Stimulated activated CD8-positive, alpha-beta memory T cell treated with anti-CD3 and anti-CD28 coated beads, Interleukin-7, amount 100 ng/mL, for 48 hours (primary cell): ENCODE measurements at regions not wholly inside any gene's neighbourhood (a gene's known extent, or its start where the extent isn't known, plus 50 kb on each side); places are given as distances from the start of the nearest gene placed in this dataset.
"Not testable (repeated sequence)": the region's sequence is repeated elsewhere in the genome, so short reads cannot be mapped to it uniquely, and the experiment has no call there.

Experiments used
- DNase-seq, 2 donors: peaks; one replicate each; pipeline ENCODE4 v3.0.0-alpha.2; 2020; ENCODE audit warnings: low read depth in 1 of 2; ENCODE audit errors: extremely low read depth in 1 of 2

GRCh38 chr14:31911160-31911559 lies 165.9 kb upstream of the ARHGAP5 start:
- DNase-seq, result no peak

- DNase-seq, result no peak
These were observed 163.7 kb upstream of the ARHGAP5 start for GRCh38 chr14:31913370-31913769.

GRCh38 chr14:31918289-31918688 lies 158.8 kb upstream of the ARHGAP5 start:
- not testable (repeated sequence) for DNase-seq

- no peak for DNase-seq
These were observed 157.1 kb upstream of the ARHGAP5 start for GRCh38 chr14:31920001-31920400.

GRCh38 chr14:31920989-31921650 lies 156.0 kb upstream of the ARHGAP5 start:
- no peak for DNase-seq

- no peak for DNase-seq
These were observed 155.4 kb upstream of the ARHGAP5 start for GRCh38 chr14:31921721-31922120.

GRCh38 chr14:31926123-31926522 lies 151.0 kb upstream of the ARHGAP5 start:
- no peak for DNase-seq

- DNase-seq, result no peak
These were observed 150.3 kb upstream of the ARHGAP5 start for GRCh38 chr14:31926652-31927347.

GRCh38 chr14:31927348-31927832 lies 149.7 kb upstream of the ARHGAP5 start:
- DNase-seq, result peak in 1 of 2 donors; percentile 9

- no peak for DNase-seq
These were observed 147.0 kb upstream of the ARHGAP5 start for GRCh38 chr14:31930070-31930469.

GRCh38 chr14:31930493-31931240 lies 146.4 kb upstream of the ARHGAP5 start:
- no peak for DNase-seq

GRCh38 chr14:31932675-31933074 lies 144.4 kb upstream of the ARHGAP5 start:
- DNase-seq, result no peak

GRCh38 chr14:31933716-31934115 lies 143.4 kb upstream of the ARHGAP5 start:
- DNase-seq, result no peak

- DNase-seq, result no peak
These were observed 142.3 kb upstream of the ARHGAP5 start for GRCh38 chr14:31934767-31935266.

GRCh38 chr14:31935391-31935790 lies 141.7 kb upstream of the ARHGAP5 start:
- no peak for DNase-seq

GRCh38 chr14:31936115-31936514 lies 141.0 kb upstream of the ARHGAP5 start:
- DNase-seq, result no peak

GRCh38 chr14:31937730-31938346 lies 139.3 kb upstream of the ARHGAP5 start:
- peak; percentile 54 to 79 for DNase-seq

- DNase-seq, result no peak
These were observed 137.2 kb upstream of the ARHGAP5 start for GRCh38 chr14:31939934-31940333.

GRCh38 chr14:31941487-31941886 lies 135.6 kb upstream of the ARHGAP5 start:
- DNase-seq, result no peak

- no peak for DNase-seq
These were observed 134.8 kb upstream of the ARHGAP5 start for GRCh38 chr14:31942166-31942841.
